SK-N-SH treated with all-trans-retinoic acid at 6 μM for 48 hours (cell line): ENCODE measurements at regions not wholly inside any gene's neighbourhood (a gene's known extent, or its start where the extent isn't known, plus 50 kb on each side); places are given as distances from the start of the nearest gene placed in this dataset.

Source experiments
- ATAC-seq: fragments of 200-7000 bp; cut with Tn5 transposase; 3 replicates; pipeline ENCODE4 v1.9.1; 2020; ENCODE audit warnings: mild to moderate bottlenecking, moderate library complexity
- ARNTL ChIP-seq: fragments of 450-650 bp; formaldehyde crosslinking; IDR thresholded peaks from 2 replicates; pipeline ENCODE4 v1.5.0; 2020; ENCODE audit warnings: low read depth, mild to moderate bottlenecking, moderate library complexity, borderline replicate concordance
- BACH2 ChIP-seq: fragments of 250-450 bp; sonication (Bioruptor Pico); IDR thresholded peaks from 2 replicates; pipeline ENCODE4 v1.9.0; 2021; ENCODE audit warnings: mild to moderate bottlenecking, borderline replicate concordance
- CSDC2 ChIP-seq: fragments of 250-450 bp; sonication (Bioruptor Pico); IDR thresholded peaks from 2 replicates; pipeline ENCODE4 v1.5.0; 2020; ENCODE audit warnings: mild to moderate bottlenecking, moderate library complexity
- ESRRG ChIP-seq: fragments of 250-450 bp; sonication (Bioruptor Pico); IDR thresholded peaks from 2 replicates; pipeline ENCODE4 v1.6.1; 2021; ENCODE audit warnings: mild to moderate bottlenecking
- GLIS3 ChIP-seq: fragments of 250-450 bp; sonication (Bioruptor Pico); IDR thresholded peaks from 2 replicates; pipeline ENCODE4 v1.5.0; 2020; ENCODE audit warnings: mild to moderate bottlenecking, moderate library complexity
- ISL1 ChIP-seq: fragments of 250-450 bp; sonication (Bioruptor Pico); IDR thresholded peaks from 2 replicates; pipeline ENCODE4 v2.1.2; 2022; ENCODE audit warnings: mild to moderate bottlenecking, moderate library complexity
- OSR1 ChIP-seq: fragments of 250-450 bp; sonication (Bioruptor Pico); IDR thresholded peaks from 2 replicates; pipeline ENCODE4 v1.8.0; 2022; ENCODE audit warnings: moderate library complexity, mild to moderate bottlenecking, inconsistent platforms
- PPARA ChIP-seq: fragments of 250-450 bp; sonication (Bioruptor Pico); IDR thresholded peaks from 2 replicates; pipeline ENCODE4 v1.5.0; 2020; ENCODE audit warnings: mild to moderate bottlenecking, borderline replicate concordance
- RARB ChIP-seq: fragments of 250-450 bp; sonication (Bioruptor Pico); IDR thresholded peaks from 2 replicates; pipeline ENCODE4 v1.8.0; 2021; ENCODE audit warnings: mild to moderate bottlenecking, moderate library complexity
- SNAI2 ChIP-seq: fragments of 250-450 bp; sonication (Bioruptor Pico); IDR thresholded peaks from 2 replicates; pipeline ENCODE4 v1.5.0; 2020; ENCODE audit warnings: mild to moderate bottlenecking, moderate library complexity
- TCF4 ChIP-seq: fragments of 250-450 bp; sonication (Bioruptor Pico); IDR thresholded peaks from 2 replicates; pipeline ENCODE4 v1.8.0; 2021; ENCODE audit warnings: mild to moderate bottlenecking, moderate library complexity, borderline replicate concordance
- TOX ChIP-seq: fragments of 250-450 bp; sonication (Bioruptor Pico); IDR thresholded peaks from 2 replicates; pipeline ENCODE4 v1.8.0; 2021; ENCODE audit warnings: mild to moderate bottlenecking, moderate library complexity, borderline replicate concordance
- ZC3H10 ChIP-seq: fragments of 250-450 bp; sonication (Bioruptor Pico); IDR thresholded peaks from 2 replicates; pipeline ENCODE4 v1.5.1; 2021; ENCODE audit warnings: mild to moderate bottlenecking, moderate library complexity
- ZNF565 ChIP-seq: fragments of 450-650 bp; formaldehyde crosslinking; conservative IDR thresholded peaks from 2 replicates; pipeline ENCODE4 v1.5.0; 2020; ENCODE audit warnings: low read depth, mild to moderate bottlenecking, moderate library complexity
- ZNF70 ChIP-seq: fragments of 450-650 bp; formaldehyde crosslinking; IDR thresholded peaks from 2 replicates; pipeline ENCODE4 v1.5.0; 2020; ENCODE audit warnings: mild to moderate bottlenecking, moderate library complexity
- ZNF8 ChIP-seq: fragments of 450-650 bp; formaldehyde crosslinking; IDR thresholded peaks from 2 replicates; pipeline ENCODE4 v1.5.0; 2020; ENCODE audit warnings: mild to moderate bottlenecking, moderate library complexity
- TF ChIP-seq, protein P1 (sequence below): fragments of 250-450 bp; sonication (Bioruptor Pico); IDR thresholded peaks from 2 replicates; pipeline ENCODE4 v1.5.1; 2020; ENCODE audit warnings: low read depth, mild to moderate bottlenecking, moderate library complexity
- TF ChIP-seq, protein P2 (sequence below): fragments of 250-450 bp; sonication (Bioruptor Pico); IDR thresholded peaks from 2 replicates; pipeline ENCODE4 v1.8.0; 2020; ENCODE audit warnings: mild to moderate bottlenecking, moderate library complexity, borderline replicate concordance
- TF ChIP-seq, protein P3 (sequence below): fragments of 250-450 bp; sonication (Bioruptor Pico); IDR thresholded peaks from 2 replicates; pipeline ENCODE4 v1.8.0; 2021; ENCODE audit warnings: low read depth, mild to moderate bottlenecking, moderate library complexity, borderline replicate concordance
- TF ChIP-seq, protein P4 (sequence below): fragments of 250-450 bp; sonication (Bioruptor Pico); IDR thresholded peaks from 2 replicates; pipeline ENCODE4 v1.5.0; 2020; ENCODE audit warnings: mild to moderate bottlenecking, moderate library complexity
- TF ChIP-seq, protein P5 (sequence below): fragments of 250-450 bp; sonication (Bioruptor Pico); IDR thresholded peaks from 2 replicates; pipeline ENCODE4 v1.5.1; 2021; ENCODE audit warnings: mild to moderate bottlenecking, moderate library complexity

DNA sequence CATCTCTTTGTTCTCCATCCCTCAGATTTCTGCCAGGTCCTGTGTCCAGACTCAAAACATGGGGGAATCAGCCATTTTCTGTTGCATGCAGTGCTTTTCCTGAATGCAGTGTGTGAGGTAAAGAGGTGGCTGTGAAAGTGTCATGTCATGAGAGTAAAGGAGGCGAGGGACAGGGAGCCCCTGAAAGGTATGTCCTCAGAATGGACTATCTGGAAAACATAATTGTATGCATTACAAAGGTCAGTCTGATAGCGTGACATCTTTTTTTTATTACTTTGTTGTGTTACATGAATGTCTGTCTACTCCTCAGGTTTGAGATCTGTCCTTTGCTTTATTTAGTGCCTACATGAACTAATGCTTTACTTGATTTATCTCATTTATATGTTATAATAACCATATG, 239.1 kb downstream of the MAN2A1 start:
- ATAC-seq = no peak
- TF ChIP-seq, protein P1, sequence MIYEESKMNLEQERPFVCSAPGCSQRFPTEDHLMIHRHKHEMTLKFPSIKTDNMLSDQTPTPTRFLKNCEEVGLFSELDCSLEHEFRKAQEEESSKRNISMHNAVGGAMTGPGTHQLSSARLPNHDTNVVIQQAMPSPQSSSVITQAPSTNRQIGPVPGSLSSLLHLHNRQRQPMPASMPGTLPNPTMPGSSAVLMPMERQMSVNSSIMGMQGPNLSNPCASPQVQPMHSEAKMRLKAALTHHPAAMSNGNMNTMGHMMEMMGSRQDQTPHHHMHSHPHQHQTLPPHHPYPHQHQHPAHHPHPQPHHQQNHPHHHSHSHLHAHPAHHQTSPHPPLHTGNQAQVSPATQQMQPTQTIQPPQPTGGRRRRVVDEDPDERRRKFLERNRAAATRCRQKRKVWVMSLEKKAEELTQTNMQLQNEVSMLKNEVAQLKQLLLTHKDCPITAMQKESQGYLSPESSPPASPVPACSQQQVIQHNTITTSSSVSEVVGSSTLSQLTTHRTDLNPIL (CRISPR knock-in tag) = no peak
- TF ChIP-seq, protein P2, sequence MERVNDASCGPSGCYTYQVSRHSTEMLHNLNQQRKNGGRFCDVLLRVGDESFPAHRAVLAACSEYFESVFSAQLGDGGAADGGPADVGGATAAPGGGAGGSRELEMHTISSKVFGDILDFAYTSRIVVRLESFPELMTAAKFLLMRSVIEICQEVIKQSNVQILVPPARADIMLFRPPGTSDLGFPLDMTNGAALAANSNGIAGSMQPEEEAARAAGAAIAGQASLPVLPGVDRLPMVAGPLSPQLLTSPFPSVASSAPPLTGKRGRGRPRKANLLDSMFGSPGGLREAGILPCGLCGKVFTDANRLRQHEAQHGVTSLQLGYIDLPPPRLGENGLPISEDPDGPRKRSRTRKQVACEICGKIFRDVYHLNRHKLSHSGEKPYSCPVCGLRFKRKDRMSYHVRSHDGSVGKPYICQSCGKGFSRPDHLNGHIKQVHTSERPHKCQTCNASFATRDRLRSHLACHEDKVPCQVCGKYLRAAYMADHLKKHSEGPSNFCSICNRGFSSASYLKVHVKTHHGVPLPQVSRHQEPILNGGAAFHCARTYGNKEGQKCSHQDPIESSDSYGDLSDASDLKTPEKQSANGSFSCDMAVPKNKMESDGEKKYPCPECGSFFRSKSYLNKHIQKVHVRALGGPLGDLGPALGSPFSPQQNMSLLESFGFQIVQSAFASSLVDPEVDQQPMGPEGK (CRISPR knock-in tag) = no peak
- no peak for TF ChIP-seq ARNTL
- no peak for TF ChIP-seq PPARA
- TF ChIP-seq ZC3H10 = no peak
- no peak for TF ChIP-seq CSDC2
- TF ChIP-seq, protein P3, sequence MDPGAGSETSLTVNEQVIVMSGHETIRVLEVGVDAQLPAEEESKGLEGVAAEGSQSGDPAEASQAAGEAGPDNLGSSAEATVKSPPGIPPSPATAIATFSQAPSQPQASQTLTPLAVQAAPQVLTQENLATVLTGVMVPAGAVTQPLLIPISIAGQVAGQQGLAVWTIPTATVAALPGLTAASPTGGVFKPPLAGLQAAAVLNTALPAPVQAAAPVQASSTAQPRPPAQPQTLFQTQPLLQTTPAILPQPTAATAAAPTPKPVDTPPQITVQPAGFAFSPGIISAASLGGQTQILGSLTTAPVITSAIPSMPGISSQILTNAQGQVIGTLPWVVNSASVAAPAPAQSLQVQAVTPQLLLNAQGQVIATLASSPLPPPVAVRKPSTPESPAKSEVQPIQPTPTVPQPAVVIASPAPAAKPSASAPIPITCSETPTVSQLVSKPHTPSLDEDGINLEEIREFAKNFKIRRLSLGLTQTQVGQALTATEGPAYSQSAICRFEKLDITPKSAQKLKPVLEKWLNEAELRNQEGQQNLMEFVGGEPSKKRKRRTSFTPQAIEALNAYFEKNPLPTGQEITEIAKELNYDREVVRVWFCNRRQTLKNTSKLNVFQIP = no peak
- TF ChIP-seq, protein P4, sequence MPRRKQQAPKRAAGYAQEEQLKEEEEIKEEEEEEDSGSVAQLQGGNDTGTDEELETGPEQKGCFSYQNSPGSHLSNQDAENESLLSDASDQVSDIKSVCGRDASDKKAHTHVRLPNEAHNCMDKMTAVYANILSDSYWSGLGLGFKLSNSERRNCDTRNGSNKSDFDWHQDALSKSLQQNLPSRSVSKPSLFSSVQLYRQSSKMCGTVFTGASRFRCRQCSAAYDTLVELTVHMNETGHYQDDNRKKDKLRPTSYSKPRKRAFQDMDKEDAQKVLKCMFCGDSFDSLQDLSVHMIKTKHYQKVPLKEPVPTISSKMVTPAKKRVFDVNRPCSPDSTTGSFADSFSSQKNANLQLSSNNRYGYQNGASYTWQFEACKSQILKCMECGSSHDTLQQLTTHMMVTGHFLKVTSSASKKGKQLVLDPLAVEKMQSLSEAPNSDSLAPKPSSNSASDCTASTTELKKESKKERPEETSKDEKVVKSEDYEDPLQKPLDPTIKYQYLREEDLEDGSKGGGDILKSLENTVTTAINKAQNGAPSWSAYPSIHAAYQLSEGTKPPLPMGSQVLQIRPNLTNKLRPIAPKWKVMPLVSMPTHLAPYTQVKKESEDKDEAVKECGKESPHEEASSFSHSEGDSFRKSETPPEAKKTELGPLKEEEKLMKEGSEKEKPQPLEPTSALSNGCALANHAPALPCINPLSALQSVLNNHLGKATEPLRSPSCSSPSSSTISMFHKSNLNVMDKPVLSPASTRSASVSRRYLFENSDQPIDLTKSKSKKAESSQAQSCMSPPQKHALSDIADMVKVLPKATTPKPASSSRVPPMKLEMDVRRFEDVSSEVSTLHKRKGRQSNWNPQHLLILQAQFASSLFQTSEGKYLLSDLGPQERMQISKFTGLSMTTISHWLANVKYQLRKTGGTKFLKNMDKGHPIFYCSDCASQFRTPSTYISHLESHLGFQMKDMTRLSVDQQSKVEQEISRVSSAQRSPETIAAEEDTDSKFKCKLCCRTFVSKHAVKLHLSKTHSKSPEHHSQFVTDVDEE (CRISPR knock-in tag) = no peak
- TF ChIP-seq ESRRG (CRISPR knock-in tag) = no peak
- no peak for TF ChIP-seq ZNF8 (CRISPR knock-in tag)
- no peak for TF ChIP-seq ISL1 (CRISPR knock-in tag)

DNA sequence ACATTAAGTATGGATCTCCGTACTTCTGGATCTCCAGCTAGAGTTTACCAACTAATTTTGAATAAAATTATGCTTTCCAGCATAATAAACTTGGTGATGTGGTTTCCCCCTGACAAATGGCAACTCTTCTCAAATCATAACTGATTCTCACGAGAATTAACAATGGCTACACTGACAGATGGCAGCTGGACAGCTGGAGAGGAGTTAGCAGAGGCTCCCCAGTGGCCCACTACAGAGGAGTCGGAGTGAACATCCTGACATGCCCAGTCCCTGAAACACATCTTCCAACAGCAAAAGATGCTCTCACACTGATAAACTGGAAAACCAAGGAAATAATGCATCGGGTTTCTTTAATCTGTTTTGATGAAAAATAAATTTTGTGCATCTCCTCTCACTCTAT, 239.6 kb downstream of the MAN2A1 start:
- no peak for ATAC-seq
- TF ChIP-seq ZNF8 (CRISPR knock-in tag) = no peak
- no peak for TF ChIP-seq PPARA
- no peak for TF ChIP-seq ZC3H10
- TF ChIP-seq, protein P5, sequence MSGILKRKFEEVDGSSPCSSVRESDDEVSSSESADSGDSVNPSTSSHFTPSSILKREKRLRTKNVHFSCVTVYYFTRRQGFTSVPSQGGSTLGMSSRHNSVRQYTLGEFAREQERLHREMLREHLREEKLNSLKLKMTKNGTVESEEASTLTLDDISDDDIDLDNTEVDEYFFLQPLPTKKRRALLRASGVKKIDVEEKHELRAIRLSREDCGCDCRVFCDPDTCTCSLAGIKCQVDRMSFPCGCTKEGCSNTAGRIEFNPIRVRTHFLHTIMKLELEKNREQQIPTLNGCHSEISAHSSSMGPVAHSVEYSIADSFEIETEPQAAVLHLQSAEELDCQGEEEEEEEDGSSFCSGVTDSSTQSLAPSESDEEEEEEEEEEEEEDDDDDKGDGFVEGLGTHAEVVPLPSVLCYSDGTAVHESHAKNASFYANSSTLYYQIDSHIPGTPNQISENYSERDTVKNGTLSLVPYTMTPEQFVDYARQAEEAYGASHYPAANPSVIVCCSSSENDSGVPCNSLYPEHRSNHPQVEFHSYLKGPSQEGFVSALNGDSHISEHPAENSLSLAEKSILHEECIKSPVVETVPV (CRISPR knock-in tag) = no peak
- TF ChIP-seq GLIS3 (CRISPR knock-in tag) = no peak
- TF ChIP-seq BACH2 (CRISPR knock-in tag) = no peak
- no peak for TF ChIP-seq TCF4 (CRISPR knock-in tag)
- TF ChIP-seq, protein P3 = no peak
- no peak for TF ChIP-seq ESRRG (CRISPR knock-in tag)
- no peak for TF ChIP-seq ISL1 (CRISPR knock-in tag)
- TF ChIP-seq, protein P2 (CRISPR knock-in tag) = no peak
- TF ChIP-seq SNAI2 (CRISPR knock-in tag) = no peak
- TF ChIP-seq TOX (CRISPR knock-in tag) = no peak
- TF ChIP-seq, protein P1 (CRISPR knock-in tag) = no peak
- no peak for TF ChIP-seq ZNF70
- TF ChIP-seq ZNF565 (CRISPR knock-in tag) = no peak
- TF ChIP-seq, protein P4 (CRISPR knock-in tag) = no peak
- TF ChIP-seq RARB (CRISPR knock-in tag) = no peak
- no peak for TF ChIP-seq ARNTL
- TF ChIP-seq OSR1 (CRISPR knock-in tag) = no peak
